ENCODE measurements at regions not wholly inside any gene's neighbourhood (a gene's known extent, or its start where the extent isn't known, plus 50 kb on each side); places are given as distances from the start of the nearest gene placed in this dataset.

DNA sequence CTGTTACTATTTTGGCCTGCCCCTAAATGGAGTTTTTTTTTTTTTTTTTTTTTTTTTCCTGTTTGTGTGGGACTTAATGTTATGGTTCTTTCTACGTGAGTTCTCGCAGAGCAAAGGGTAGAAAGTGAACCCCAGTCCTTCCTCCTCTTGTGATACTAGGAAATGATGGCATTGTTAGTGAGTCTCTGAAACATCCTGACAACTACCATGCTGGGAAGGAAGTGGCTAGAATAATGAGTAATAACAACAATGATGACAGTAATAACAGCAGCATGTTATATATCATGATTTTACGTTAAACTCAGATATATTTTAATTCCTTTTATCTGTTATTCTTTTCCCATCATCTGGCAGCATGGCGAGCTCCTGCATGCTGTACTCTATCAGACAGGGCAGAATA is 216.2 kb upstream of the LINC00305 start:
- ChIA-PET CTCF (ENCODE audit: unreplicated experiment) (no interaction called here), POLR2A (interaction anchor here (0.7 kb wide), 1 partner anchor 58 kb away, joined by 3 read pairs; no protein-coding TSS in a partner anchor)
- no peak for DNase-seq (ENCODE audit: low spot score)
- Histone ChIP-seq H3K4me1 (ENCODE audit: insufficient read depth, low read length, poor library complexity, severe bottlenecking) (no peaks in the 10 kb centered on the region), H3K9me3 (ENCODE audit: low read length) (no peaks in the 10 kb centered on the region), H3K4me2 (ENCODE audit: low read length) (no peak overlapping the region), H3K9me2 (ENCODE audit: insufficient read depth, low read length) (no peaks in the 10 kb centered on the region), H3K27ac (ENCODE audit: low read depth, low read length, poor library complexity, severe bottlenecking) (no peak overlapping the region), H4K20me1 (ENCODE audit: insufficient read depth, low read length) (no peaks in the 10 kb centered on the region), H2AFZ (ENCODE audit: low read length) (no peak overlapping the region), H3K4me3 (ENCODE audit: low read depth, low read length, poor library complexity, severe bottlenecking) (no peak overlapping the region), H3K36me3 (ENCODE audit: insufficient read depth, low read length) (no peaks in the 10 kb centered on the region), H3K79me2 (ENCODE audit: insufficient read depth, low read depth, low read length) (no peaks in the 10 kb centered on the region)
- BruUV-seq (replicated peaks), result no TSS peak
- TF ChIP-seq EZH2phosphoT487 (IDR thresholded peaks at IDR 0.05; ENCODE audit: borderline replicate concordance, low read depth, low read length), result no peak
- TF ChIP-seq, protein P1, sequence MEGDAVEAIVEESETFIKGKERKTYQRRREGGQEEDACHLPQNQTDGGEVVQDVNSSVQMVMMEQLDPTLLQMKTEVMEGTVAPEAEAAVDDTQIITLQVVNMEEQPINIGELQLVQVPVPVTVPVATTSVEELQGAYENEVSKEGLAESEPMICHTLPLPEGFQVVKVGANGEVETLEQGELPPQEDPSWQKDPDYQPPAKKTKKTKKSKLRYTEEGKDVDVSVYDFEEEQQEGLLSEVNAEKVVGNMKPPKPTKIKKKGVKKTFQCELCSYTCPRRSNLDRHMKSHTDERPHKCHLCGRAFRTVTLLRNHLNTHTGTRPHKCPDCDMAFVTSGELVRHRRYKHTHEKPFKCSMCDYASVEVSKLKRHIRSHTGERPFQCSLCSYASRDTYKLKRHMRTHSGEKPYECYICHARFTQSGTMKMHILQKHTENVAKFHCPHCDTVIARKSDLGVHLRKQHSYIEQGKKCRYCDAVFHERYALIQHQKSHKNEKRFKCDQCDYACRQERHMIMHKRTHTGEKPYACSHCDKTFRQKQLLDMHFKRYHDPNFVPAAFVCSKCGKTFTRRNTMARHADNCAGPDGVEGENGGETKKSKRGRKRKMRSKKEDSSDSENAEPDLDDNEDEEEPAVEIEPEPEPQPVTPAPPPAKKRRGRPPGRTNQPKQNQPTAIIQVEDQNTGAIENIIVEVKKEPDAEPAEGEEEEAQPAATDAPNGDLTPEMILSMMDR (conservative IDR thresholded peaks at IDR 0.05; ENCODE audit: low read length), result no peak
- intact Hi-C loops (cut with micrococcal nuclease; ENCODE audit: unreplicated experiment), result no loop called here

DNA sequence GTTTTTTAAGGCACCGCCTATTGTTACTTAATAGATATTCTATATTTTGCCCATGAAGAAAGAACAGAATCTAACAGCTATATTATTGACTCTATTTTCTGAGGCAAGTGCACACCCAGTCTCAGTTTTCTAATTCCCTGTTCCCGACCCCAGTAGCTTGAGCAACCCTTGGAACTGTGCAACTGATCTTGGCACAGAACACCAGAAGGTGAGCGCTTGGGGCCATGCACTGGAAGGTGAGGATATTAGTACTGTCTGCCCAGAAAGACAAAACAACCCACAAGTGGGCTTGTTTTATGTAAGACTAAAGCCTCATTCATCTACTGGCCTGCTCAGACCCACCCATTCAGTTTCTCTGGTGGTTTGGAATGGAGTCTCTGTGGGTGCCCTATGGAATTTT is 188.8 kb upstream of the LINC00305 start:
- H3K4me1 ChIP-seq (ENCODE audit: insufficient read depth, low read length, poor library complexity, severe bottlenecking), result no peaks in the 10 kb centered on the region
- H3K27ac ChIP-seq (ENCODE audit: low read depth, low read length, poor library complexity, severe bottlenecking), result no peak overlapping the region
- no TSS peak for BruUV-seq (replicated peaks)
- intact Hi-C loops (cut with micrococcal nuclease; ENCODE audit: unreplicated experiment), result no loop called here
- H4K20me1 ChIP-seq (ENCODE audit: insufficient read depth, low read length), result no peaks in the 10 kb centered on the region
- no peaks in the 10 kb centered on the region for H3K36me3 ChIP-seq (ENCODE audit: insufficient read depth, low read length)
- CTCF ChIA-PET (ENCODE audit: unreplicated experiment), result no interaction called here
- H3K4me3 ChIP-seq (ENCODE audit: low read depth, low read length, poor library complexity, severe bottlenecking), result no peak overlapping the region
- no peaks in the 10 kb centered on the region for H3K79me2 ChIP-seq (ENCODE audit: insufficient read depth, low read depth, low read length)
- TF ChIP-seq, protein P1 (conservative IDR thresholded peaks at IDR 0.05; ENCODE audit: low read length), result no peak
- TF ChIP-seq EZH2phosphoT487 (IDR thresholded peaks at IDR 0.05; ENCODE audit: borderline replicate concordance, low read depth, low read length), result no peak
- no peak for DNase-seq (ENCODE audit: low spot score)
- no peak overlapping the region for H3K4me2 ChIP-seq (ENCODE audit: low read length)
- H2AFZ ChIP-seq (ENCODE audit: low read length), result no peak overlapping the region
- no peaks in the 10 kb centered on the region for H3K9me2 ChIP-seq (ENCODE audit: insufficient read depth, low read length)
- POLR2A ChIA-PET, result no interaction called here
- H3K9me3 ChIP-seq (ENCODE audit: low read length), result no peaks in the 10 kb centered on the region

DNA sequence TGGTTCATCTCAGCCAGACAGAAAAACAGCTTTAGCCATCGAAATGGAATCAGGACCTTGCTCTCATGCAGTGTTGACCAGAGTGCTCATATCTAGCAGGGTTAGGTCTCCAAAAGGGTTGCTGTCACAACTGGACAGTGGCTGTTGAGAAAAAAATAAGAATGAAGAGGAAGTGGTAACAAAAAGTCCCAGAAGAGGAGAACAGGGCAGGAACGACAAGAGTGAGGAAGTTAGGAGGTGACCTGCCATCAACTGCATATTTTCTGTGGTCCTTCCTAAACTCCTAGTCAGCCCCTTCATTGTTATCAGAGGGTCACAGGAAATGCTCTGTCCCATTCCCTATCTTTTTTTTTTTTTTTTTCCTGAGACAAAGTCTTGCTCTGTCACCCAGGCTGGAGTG is 188.1 kb upstream of the LINC00305 start:
- Histone ChIP-seq H3K4me1 (ENCODE audit: insufficient read depth, low read length, poor library complexity, severe bottlenecking) (no peaks in the 10 kb centered on the region), H3K9me3 (ENCODE audit: low read length) (no peaks in the 10 kb centered on the region), H3K79me2 (ENCODE audit: insufficient read depth, low read depth, low read length) (no peaks in the 10 kb centered on the region), H3K4me2 (ENCODE audit: low read length) (no peak overlapping the region), H2AFZ (ENCODE audit: low read length) (no peak overlapping the region), H3K27ac (ENCODE audit: low read depth, low read length, poor library complexity, severe bottlenecking) (no peak overlapping the region), H3K4me3 (ENCODE audit: low read depth, low read length, poor library complexity, severe bottlenecking) (no peak overlapping the region), H3K9me2 (ENCODE audit: insufficient read depth, low read length) (no peaks in the 10 kb centered on the region), H4K20me1 (ENCODE audit: insufficient read depth, low read length) (no peaks in the 10 kb centered on the region), H3K36me3 (ENCODE audit: insufficient read depth, low read length) (no peaks in the 10 kb centered on the region)
- ChIA-PET CTCF (ENCODE audit: unreplicated experiment) (no interaction called here), POLR2A (no interaction called here)
- intact Hi-C loops (cut with micrococcal nuclease; ENCODE audit: unreplicated experiment), result no loop called here
- no peak for TF ChIP-seq EZH2phosphoT487 (IDR thresholded peaks at IDR 0.05; ENCODE audit: borderline replicate concordance, low read depth, low read length)
- TF ChIP-seq, protein P1 (conservative IDR thresholded peaks at IDR 0.05; ENCODE audit: low read length), result no peak
- BruUV-seq (replicated peaks), result no TSS peak
- no peak for DNase-seq (ENCODE audit: low spot score)
